Activated B cell treated with CpG ODN at 0.5 μM for 24 hours (primary cell): ENCODE measurements at regions not wholly inside any gene's neighbourhood (a gene's known extent, or its start where the extent isn't known, plus 50 kb on each side); places are given as distances from the start of the nearest gene placed in this dataset.

Experiments
- ATAC-seq: fragments of 200-7000 bp; cut with Tn5 transposase; one replicate; pipeline ENCODE4 v1.10.0; 2021; ENCODE audit warnings: low read depth, mild to moderate bottlenecking, moderate library complexity
- CTCF ChIA-PET: fragments of 350-600 bp; sonication (Branson Sonifier 250); formaldehyde crosslinking; loops from one replicate; lab custom pipeline; 2021; ENCODE audit warnings: antibody characterized with exemption; lab: Charles Lee
- POLR2A ChIA-PET: fragments of 350-600 bp; sonication (Branson Sonifier 250); formaldehyde crosslinking; loops from one replicate; lab custom pipeline; 2021; ENCODE audit warnings: antibody characterized with exemption; lab: Charles Lee
- DNase-seq: peaks from one replicate; pipeline ENCODE4 v3.0.0; 2022
- H3K27ac Mint-ChIP-seq: one replicate; pipeline ENCODE4 v1.8.0; 2020; ENCODE audit warnings: mixed read lengths
- H3K27me3 Mint-ChIP-seq: one replicate; pipeline ENCODE4 v1.8.0; 2021; ENCODE audit warnings: mixed read lengths
- H3K36me3 Mint-ChIP-seq: one replicate; pipeline ENCODE4 v1.8.0; 2021; ENCODE audit warnings: low read depth, mixed read lengths
- H3K4me1 Mint-ChIP-seq: one replicate; pipeline ENCODE4 v1.8.0; 2021; ENCODE audit warnings: mixed read lengths
- H3K4me3 Mint-ChIP-seq: one replicate; pipeline ENCODE4 v1.8.0; 2020; ENCODE audit warnings: mild to moderate bottlenecking, mixed read lengths
- H3K9me3 Mint-ChIP-seq: one replicate; pipeline ENCODE4 v1.8.0; 2020; ENCODE audit warnings: mixed read lengths
- CTCF ChIP-seq: fragments of 200-600 bp; IDR thresholded peaks from one replicate; pipeline ENCODE4 v1.8.0; 2022; ENCODE audit warnings: antibody characterized with exemption, mild to moderate bottlenecking
- intact Hi-C: fragments of 100-400 bp; cut with micrococcal nuclease; formaldehyde crosslinking; loops from one replicate; pipeline ENCODE4 v1.15.1; 2024

- no peaks in the 10 kb centered on the region for H3K4me1 Mint-ChIP-seq
- DNase-seq = no peak
- POLR2A ChIA-PET = no interaction called here
- no peak overlapping the region for H3K27ac Mint-ChIP-seq
- no peak overlapping the region for H3K4me3 Mint-ChIP-seq
- intact Hi-C loops = no loop called here
- CTCF ChIA-PET = no interaction called here
- H3K27me3 Mint-ChIP-seq = no peaks in the 10 kb centered on the region
- H3K36me3 Mint-ChIP-seq = no peaks in the 10 kb centered on the region
- peaks cover 9% of the 10 kb centered on the region for H3K9me3 Mint-ChIP-seq
- ATAC-seq = no peak
- no peak for TF ChIP-seq CTCF
Observed at GRCh38 chr13:63625869-63626268, 2210.2 kb upstream of the PCDH20 start.

GRCh38 chr13:63614874-63615612 is 2199.4 kb upstream of the PCDH20 start:
- H3K27ac Mint-ChIP-seq = no peak overlapping the region
- H3K4me1 Mint-ChIP-seq = no peaks in the 10 kb centered on the region
- DNase-seq (no peak), ATAC-seq (no peak)
- ChIA-PET POLR2A (no interaction called here), CTCF (no interaction called here)
- no peaks in the 10 kb centered on the region for H3K27me3 Mint-ChIP-seq
- no peaks in the 10 kb centered on the region for H3K36me3 Mint-ChIP-seq
- no peak for TF ChIP-seq CTCF
- H3K9me3 Mint-ChIP-seq = peaks cover 2% of the 10 kb centered on the region
- intact Hi-C loops = no loop called here
- H3K4me3 Mint-ChIP-seq = no peak overlapping the region

GRCh38 chr13:63607153-63607552 is 2191.5 kb upstream of the PCDH20 start:
- ATAC-seq (no peak), DNase-seq (no peak)
- POLR2A ChIA-PET = no interaction called here
- TF ChIP-seq CTCF = no peak
- CTCF ChIA-PET = no interaction called here
- peaks cover 23% of the 10 kb centered on the region for H3K9me3 Mint-ChIP-seq
- H3K27me3 Mint-ChIP-seq = no peaks in the 10 kb centered on the region
- no peaks in the 10 kb centered on the region for H3K36me3 Mint-ChIP-seq
- H3K4me3 Mint-ChIP-seq = no peak overlapping the region
- no peak overlapping the region for H3K27ac Mint-ChIP-seq
- no peaks in the 10 kb centered on the region for H3K4me1 Mint-ChIP-seq
- intact Hi-C loops = no loop called here

GRCh38 chr13:63605962-63606361 is 2190.3 kb upstream of the PCDH20 start:
- intact Hi-C loops = no loop called here
- Mint-ChIP-seq H3K4me1 (no peaks in the 10 kb centered on the region), H3K27me3 (no peaks in the 10 kb centered on the region), H3K9me3 (peaks cover 25% of the 10 kb centered on the region), H3K27ac (no peak overlapping the region), H3K36me3 (no peaks in the 10 kb centered on the region), H3K4me3 (no peak overlapping the region)
- DNase-seq (no peak), ATAC-seq (no peak)
- ChIA-PET CTCF (no interaction called here), POLR2A (no interaction called here)
- TF ChIP-seq CTCF = no peak

- H3K9me3 Mint-ChIP-seq = peaks cover 27% of the 10 kb centered on the region
- ChIA-PET POLR2A (no interaction called here), CTCF (no interaction called here)
- no peak for TF ChIP-seq CTCF
- DNase-seq = no peak
- no peak overlapping the region for H3K4me3 Mint-ChIP-seq
- H3K4me1 Mint-ChIP-seq = no peaks in the 10 kb centered on the region
- H3K36me3 Mint-ChIP-seq = no peaks in the 10 kb centered on the region
- no peak overlapping the region for H3K27ac Mint-ChIP-seq
- intact Hi-C loops = no loop called here
- no peak for ATAC-seq
- H3K27me3 Mint-ChIP-seq = no peaks in the 10 kb centered on the region
Observed at GRCh38 chr13:63605403-63605802, 2189.8 kb upstream of the PCDH20 start.
